ENCODE measurements at regions not wholly inside any gene's neighbourhood (a gene's known extent, or its start where the extent isn't known, plus 50 kb on each side); places are given as distances from the start of the nearest gene placed in this dataset.

DNA sequence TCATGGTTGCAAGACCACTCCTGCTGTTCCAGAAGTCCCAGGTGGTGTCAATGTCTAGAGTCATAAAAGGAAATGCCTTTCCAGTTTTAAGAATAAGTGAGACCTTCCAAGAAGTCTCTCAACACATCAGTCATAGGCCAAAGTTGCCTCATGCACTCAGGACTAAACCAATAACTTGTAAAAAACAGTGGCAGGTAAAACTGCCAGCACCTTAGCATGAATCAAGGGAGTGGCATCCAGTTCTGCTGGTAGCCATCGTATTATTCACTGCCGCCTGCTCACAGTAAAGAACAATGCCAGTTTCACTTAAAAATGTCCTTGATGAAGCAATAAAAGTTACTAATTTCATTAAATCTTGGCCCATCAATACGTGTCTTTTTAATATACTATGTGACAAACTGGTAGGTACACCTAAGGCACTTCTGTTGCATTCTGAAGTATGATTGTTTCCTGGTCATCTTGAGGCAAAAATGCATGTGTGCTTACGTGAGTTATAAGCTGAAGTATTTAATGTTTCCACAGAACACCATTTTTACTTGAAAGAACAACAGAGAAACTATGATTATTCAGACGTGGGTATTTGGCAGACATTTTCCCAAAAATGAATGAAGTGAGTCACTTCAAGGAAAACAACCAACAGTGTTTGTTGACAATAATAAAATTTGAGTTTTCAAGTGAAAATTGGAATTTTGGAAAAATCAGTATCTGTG, 125.2 kb upstream of the SNX19 start:
- H3K27ac ChIP-seq: no peak overlapping the region
- H3K4me3 ChIP-seq: no peak overlapping the region
- 59 to 67% (median 62%) methylated on average over 5 of the region's 5 CpGs for WGBS, 5 donors
- no peaks in the 10 kb centered on the region for H3K36me3 ChIP-seq
- H3K27me3 ChIP-seq: peaks cover 0 to 21% (median 0%) of the 10 kb centered on the region in 3 donors
- TF ChIP-seq POLR2A (IDR thresholded peaks at IDR 0.05) (no peak), EP300 (IDR thresholded peaks at IDR 0.05) (no peak), POLR2AphosphoS5 (IDR thresholded peaks at IDR 0.05) (no peak)
- TF ChIP-seq, protein P1, sequence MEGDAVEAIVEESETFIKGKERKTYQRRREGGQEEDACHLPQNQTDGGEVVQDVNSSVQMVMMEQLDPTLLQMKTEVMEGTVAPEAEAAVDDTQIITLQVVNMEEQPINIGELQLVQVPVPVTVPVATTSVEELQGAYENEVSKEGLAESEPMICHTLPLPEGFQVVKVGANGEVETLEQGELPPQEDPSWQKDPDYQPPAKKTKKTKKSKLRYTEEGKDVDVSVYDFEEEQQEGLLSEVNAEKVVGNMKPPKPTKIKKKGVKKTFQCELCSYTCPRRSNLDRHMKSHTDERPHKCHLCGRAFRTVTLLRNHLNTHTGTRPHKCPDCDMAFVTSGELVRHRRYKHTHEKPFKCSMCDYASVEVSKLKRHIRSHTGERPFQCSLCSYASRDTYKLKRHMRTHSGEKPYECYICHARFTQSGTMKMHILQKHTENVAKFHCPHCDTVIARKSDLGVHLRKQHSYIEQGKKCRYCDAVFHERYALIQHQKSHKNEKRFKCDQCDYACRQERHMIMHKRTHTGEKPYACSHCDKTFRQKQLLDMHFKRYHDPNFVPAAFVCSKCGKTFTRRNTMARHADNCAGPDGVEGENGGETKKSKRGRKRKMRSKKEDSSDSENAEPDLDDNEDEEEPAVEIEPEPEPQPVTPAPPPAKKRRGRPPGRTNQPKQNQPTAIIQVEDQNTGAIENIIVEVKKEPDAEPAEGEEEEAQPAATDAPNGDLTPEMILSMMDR (IDR thresholded peaks at IDR 0.05): no peak
- no peak for DNase-seq
- no peaks in the 10 kb centered on the region for H3K4me1 ChIP-seq
- no peaks in the 10 kb centered on the region for H3K9me3 ChIP-seq
- intact Hi-C loops (cut with DNase I; ENCODE audit: low total_unique reads): no loop called here

DNA sequence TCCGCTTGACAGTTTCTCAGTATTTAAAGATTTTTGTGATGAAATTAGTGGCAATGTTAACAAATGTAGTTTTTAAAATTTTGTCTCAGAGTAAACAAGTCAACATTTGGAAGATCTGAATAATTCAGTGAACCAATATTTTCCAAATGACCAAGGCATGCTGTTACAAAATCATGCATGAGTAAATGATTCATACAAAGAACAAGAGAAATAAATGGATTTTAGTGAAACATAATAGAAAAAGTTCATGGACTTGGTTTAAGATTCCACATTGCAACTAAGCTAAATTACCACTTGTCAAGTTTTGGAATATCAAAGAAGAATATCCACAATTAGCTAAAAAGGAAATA, 125.7 kb upstream of the SNX19 start:
- Histone ChIP-seq H3K27me3 (peaks cover 0 to 24% (median 0%) of the 10 kb centered on the region in 3 donors), H3K4me3 (no peak overlapping the region), H3K36me3 (no peaks in the 10 kb centered on the region), H3K27ac (no peak overlapping the region), H3K4me1 (no peaks in the 10 kb centered on the region), H3K9me3 (no peaks in the 10 kb centered on the region)
- TF ChIP-seq POLR2A (IDR thresholded peaks at IDR 0.05) (no peak), POLR2AphosphoS5 (IDR thresholded peaks at IDR 0.05) (no peak), EP300 (IDR thresholded peaks at IDR 0.05) (no peak)
- TF ChIP-seq, protein P1 (IDR thresholded peaks at IDR 0.05): no peak
- 0 to 55% (median 11%) methylated on average over 1 of the region's 1 CpG for WGBS, 5 donors
- no peak for DNase-seq
- intact Hi-C loops (cut with DNase I; ENCODE audit: low total_unique reads): no loop called here

- intact Hi-C loops (cut with DNase I; ENCODE audit: low total_unique reads): no loop called here
- no peak for DNase-seq
- WGBS, 5 donors: 63 to 81% (median 75%) methylated on average over 1 of the region's 1 CpG
These were observed 127.0 kb upstream of the SNX19 start for GRCh38 chr11:131043251-131043650.

GRCh38 chr11:131044851-131045250, 128.6 kb upstream of the SNX19 start:
- no peak for DNase-seq
- 37 to 56% (median 48%) methylated on average over 7 of the region's 7 CpGs for WGBS, 5 donors
- no peaks in the 10 kb centered on the region for H3K36me3 ChIP-seq

More at GRCh38 chr11:131043251-131043650, 127.0 kb upstream of the SNX19 start:
- Histone ChIP-seq H3K36me3 (no peaks in the 10 kb centered on the region), H3K4me1 (no peaks in the 10 kb centered on the region), H3K4me3 (no peak overlapping the region), H3K27ac (no peak overlapping the region), H3K27me3 (peaks cover 0 to 28% (median 0%) of the 10 kb centered on the region in 3 donors), H3K9me3 (no peaks in the 10 kb centered on the region)
- TF ChIP-seq POLR2AphosphoS5 (IDR thresholded peaks at IDR 0.05) (no peak), POLR2A (IDR thresholded peaks at IDR 0.05) (no peak), EP300 (IDR thresholded peaks at IDR 0.05) (no peak)
- TF ChIP-seq, protein P1 (IDR thresholded peaks at IDR 0.05): no peak

More at GRCh38 chr11:131044851-131045250, 128.6 kb upstream of the SNX19 start:
- H3K4me3 ChIP-seq: no peak overlapping the region
- peaks cover 0 to 4% (median 0%) of the 10 kb centered on the region in 4 donors for H3K9me3 ChIP-seq
- intact Hi-C loops (cut with DNase I; ENCODE audit: low total_unique reads): no loop called here
- H3K4me1 ChIP-seq: no peaks in the 10 kb centered on the region
- H3K27me3 ChIP-seq: peaks cover 0 to 33% (median 0%) of the 10 kb centered on the region in 3 donors
- no peak for TF ChIP-seq EP300 (IDR thresholded peaks at IDR 0.05)
- TF ChIP-seq, protein P1 (IDR thresholded peaks at IDR 0.05): no peak
- TF ChIP-seq POLR2A (IDR thresholded peaks at IDR 0.05): no peak
- no peak for TF ChIP-seq POLR2AphosphoS5 (IDR thresholded peaks at IDR 0.05)
- H3K27ac ChIP-seq: no peak overlapping the region

Data from stomach (tissue), 8 donors.